ENCODE measurements at regions not wholly inside any gene's neighbourhood (a gene's known extent, or its start where the extent isn't known, plus 50 kb on each side); places are given as distances from the start of the nearest gene placed in this dataset.

DNA sequence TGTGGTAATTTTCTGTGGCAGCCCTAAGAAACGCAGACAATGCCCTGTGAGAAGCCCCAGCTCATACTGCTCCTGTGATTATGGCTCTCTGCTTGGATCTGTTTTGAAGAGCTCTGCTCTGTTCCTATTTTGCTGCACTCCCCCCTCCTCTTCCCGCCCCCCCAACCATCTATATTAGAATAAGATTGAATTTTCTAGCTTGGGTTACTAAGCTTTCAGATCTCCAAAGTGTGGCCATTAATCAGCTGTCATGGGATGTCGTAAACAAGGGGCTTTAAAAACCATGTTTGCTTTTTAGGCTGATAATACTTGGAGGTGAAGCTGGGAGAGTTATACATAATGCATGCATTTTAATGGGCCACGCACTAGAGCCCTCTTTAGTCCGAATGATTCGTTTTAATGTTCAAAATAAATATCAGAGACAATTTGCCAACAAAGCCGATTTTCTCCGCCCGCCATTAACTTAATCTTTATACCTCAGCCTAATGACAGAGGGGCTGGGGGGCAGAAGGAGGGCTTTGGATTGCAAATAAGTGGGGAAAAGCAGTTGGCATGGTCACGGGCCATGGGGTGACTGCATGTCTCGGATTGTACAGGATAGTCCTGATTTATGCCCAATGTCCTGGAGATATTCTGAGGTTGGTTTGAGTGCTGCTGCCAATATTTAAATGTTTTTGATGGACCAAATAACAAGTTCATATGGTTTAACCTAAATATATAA lies 165.5 kb downstream of the RPS24 start:
- Histone ChIP-seq H3K36me3 (ENCODE audit: low read depth, missing control alignments) (no peaks in the 10 kb centered on the region), H3K4me1 (no peaks in the 10 kb centered on the region), H3K27me3 (no peaks in the 10 kb centered on the region), H3K27ac (no peak overlapping the region), H3K4me3 (no peak overlapping the region), H3K9me3 (no peaks in the 10 kb centered on the region)
- intact Hi-C loops (cut with DNase I; ENCODE audit: low total_unique reads): no loop called here
- WGBS, 2 donors: 84% methylated on average over 11 of the region's 11 CpGs
- TF ChIP-seq POLR2A (IDR thresholded peaks at IDR 0.05): no peak
- TF ChIP-seq, protein P1, sequence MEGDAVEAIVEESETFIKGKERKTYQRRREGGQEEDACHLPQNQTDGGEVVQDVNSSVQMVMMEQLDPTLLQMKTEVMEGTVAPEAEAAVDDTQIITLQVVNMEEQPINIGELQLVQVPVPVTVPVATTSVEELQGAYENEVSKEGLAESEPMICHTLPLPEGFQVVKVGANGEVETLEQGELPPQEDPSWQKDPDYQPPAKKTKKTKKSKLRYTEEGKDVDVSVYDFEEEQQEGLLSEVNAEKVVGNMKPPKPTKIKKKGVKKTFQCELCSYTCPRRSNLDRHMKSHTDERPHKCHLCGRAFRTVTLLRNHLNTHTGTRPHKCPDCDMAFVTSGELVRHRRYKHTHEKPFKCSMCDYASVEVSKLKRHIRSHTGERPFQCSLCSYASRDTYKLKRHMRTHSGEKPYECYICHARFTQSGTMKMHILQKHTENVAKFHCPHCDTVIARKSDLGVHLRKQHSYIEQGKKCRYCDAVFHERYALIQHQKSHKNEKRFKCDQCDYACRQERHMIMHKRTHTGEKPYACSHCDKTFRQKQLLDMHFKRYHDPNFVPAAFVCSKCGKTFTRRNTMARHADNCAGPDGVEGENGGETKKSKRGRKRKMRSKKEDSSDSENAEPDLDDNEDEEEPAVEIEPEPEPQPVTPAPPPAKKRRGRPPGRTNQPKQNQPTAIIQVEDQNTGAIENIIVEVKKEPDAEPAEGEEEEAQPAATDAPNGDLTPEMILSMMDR (IDR thresholded peaks at IDR 0.05): no peak
- DNase-seq: no peak

GRCh38 chr10:78199759-78200158 lies 166.1 kb downstream of the RPS24 start:
- Histone ChIP-seq H3K27me3 (no peaks in the 10 kb centered on the region), H3K4me1 (no peaks in the 10 kb centered on the region), H3K27ac (no peak overlapping the region), H3K4me3 (no peak overlapping the region), H3K36me3 (ENCODE audit: low read depth, missing control alignments) (no peaks in the 10 kb centered on the region), H3K9me3 (no peaks in the 10 kb centered on the region)
- intact Hi-C loops (cut with DNase I; ENCODE audit: low total_unique reads): no loop called here
- TF ChIP-seq, protein P1 (IDR thresholded peaks at IDR 0.05): no peak
- no peak for TF ChIP-seq POLR2A (IDR thresholded peaks at IDR 0.05)
- no peak for DNase-seq
- 50 to 97% methylated on average over 2 of the region's 2 CpGs for WGBS, 2 donors

DNA sequence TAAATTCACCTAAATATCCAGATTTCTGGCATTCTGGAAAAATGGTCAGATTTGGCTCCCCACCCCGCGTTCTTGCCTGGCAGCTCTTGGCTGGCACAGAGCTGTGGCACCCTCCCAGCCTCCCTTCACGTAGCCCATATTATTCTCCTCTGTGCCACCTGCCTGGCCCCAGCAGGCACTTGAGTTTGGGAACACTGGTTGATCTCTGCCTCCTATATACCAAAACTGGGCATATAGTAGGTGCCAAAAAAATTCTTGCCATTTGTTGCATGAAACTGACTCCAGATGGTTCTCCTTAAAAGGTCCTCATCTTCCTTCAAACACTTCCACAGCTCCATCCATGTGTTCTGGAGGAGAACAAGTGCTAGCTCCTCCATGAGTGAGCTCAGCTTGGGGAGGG lies 167.0 kb downstream of the RPS24 start:
- H3K9me3 ChIP-seq: no peaks in the 10 kb centered on the region
- WGBS, 2 donors: 92 to 93% methylated on average over 3 of the region's 3 CpGs
- no peak for DNase-seq

GRCh38 chr10:78202386-78202785 lies 168.7 kb downstream of the RPS24 start:
- H3K27me3 ChIP-seq: no peaks in the 10 kb centered on the region
- H3K4me3 ChIP-seq: no peak overlapping the region
- no peaks in the 10 kb centered on the region for H3K36me3 ChIP-seq (ENCODE audit: low read depth, missing control alignments)
- H3K9me3 ChIP-seq: no peaks in the 10 kb centered on the region
- DNase-seq: no peak
- H3K4me1 ChIP-seq: no peaks in the 10 kb centered on the region
- TF ChIP-seq, protein P1 (IDR thresholded peaks at IDR 0.05): no peak
- TF ChIP-seq POLR2A (IDR thresholded peaks at IDR 0.05): no peak
- no peak overlapping the region for H3K27ac ChIP-seq
- WGBS, 2 donors: 54 to 91% methylated on average over 4 of the region's 4 CpGs
- intact Hi-C loops (cut with DNase I; ENCODE audit: low total_unique reads): no loop called here

More for the DNA sequence above, 167.0 kb downstream of the RPS24 start:
- TF ChIP-seq, protein P1 (IDR thresholded peaks at IDR 0.05): no peak
- TF ChIP-seq POLR2A (IDR thresholded peaks at IDR 0.05): no peak
- H3K27ac ChIP-seq: no peak overlapping the region
- H3K4me3 ChIP-seq: no peak overlapping the region
- H3K27me3 ChIP-seq: no peaks in the 10 kb centered on the region
- H3K4me1 ChIP-seq: no peaks in the 10 kb centered on the region
- no peaks in the 10 kb centered on the region for H3K36me3 ChIP-seq (ENCODE audit: low read depth, missing control alignments)
- intact Hi-C loops (cut with DNase I; ENCODE audit: low total_unique reads): no loop called here

Data from testis (tissue), 2 donors.